ENCODE measurements at regions not wholly inside any gene's neighbourhood (a gene's known extent, or its start where the extent isn't known, plus 50 kb on each side); places are given as distances from the start of the nearest gene placed in this dataset.

DNA sequence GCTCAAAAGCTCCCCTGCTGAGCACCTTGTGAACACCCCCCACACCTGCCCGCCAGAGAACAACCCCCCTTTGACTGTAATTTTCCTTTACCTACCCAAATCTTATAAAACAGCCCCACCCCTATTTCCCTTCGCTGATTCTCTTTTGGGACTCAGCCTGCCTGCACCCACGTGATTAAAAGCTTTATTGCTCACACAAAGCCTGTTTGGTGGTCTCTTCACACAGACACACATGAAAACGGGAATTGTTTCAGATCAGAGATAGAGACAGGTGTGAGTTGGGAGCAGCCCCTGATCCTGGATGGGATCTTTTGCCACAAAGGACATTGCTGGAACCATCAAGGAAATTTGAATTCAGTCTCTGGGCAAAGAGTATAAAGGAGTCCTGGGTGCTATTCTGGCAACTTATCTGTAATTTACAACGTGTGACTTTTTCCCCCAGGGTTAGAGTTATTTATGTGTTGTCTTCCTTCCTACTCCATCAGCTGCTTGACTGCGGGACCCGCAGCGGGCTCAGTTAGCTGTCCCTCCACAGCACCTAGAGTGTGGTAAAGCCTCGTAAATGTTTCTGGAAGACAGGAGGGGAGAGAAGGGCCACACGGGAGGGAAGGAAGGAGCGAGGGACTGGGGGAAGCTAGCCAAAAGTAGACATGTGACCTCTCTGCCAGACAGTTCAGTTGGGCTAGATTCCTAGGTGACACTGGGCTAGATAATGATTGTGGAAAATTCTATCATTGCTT, 437.0 kb downstream of the ZNF608 start:
- no peak overlapping the region for H3K27ac ChIP-seq (ENCODE audit: low read depth, low read length)
- TF ChIP-seq SRF (IDR thresholded peaks at IDR 0.05; ENCODE audit: low read depth) (no peak), FOSL1 (IDR thresholded peaks at IDR 0.05; ENCODE audit: low read depth) (no peak), ZNF274 (IDR thresholded peaks at IDR 0.05; ENCODE audit: low read depth, low read length) (no peak), ELF1 (IDR thresholded peaks at IDR 0.05; ENCODE audit: borderline replicate concordance, low read depth) (no peak), SP1 (IDR thresholded peaks at IDR 0.05; ENCODE audit: low read depth) (no peak), SIN3A (IDR thresholded peaks at IDR 0.05; ENCODE audit: low read depth) (no peak), CEBPB (IDR thresholded peaks at IDR 0.05; ENCODE audit: low read depth) (no peak), JUND (IDR thresholded peaks at IDR 0.05) (no peak), CBX3 (IDR thresholded peaks at IDR 0.05; ENCODE audit: low read depth) (no peak), POLR2AphosphoS5 (IDR thresholded peaks at IDR 0.05; ENCODE audit: low read depth, low read length) (no peak), ZFX (IDR thresholded peaks at IDR 0.05) (no peak), EZH2 (IDR thresholded peaks at IDR 0.05) (no peak), YY1 (IDR thresholded peaks at IDR 0.05; ENCODE audit: extremely low read depth, insufficient replicate concordance, low read depth, low read length) (no peak), EGR1 (IDR thresholded peaks at IDR 0.05; ENCODE audit: low read depth) (no peak)
- TF ChIP-seq, protein P1, sequence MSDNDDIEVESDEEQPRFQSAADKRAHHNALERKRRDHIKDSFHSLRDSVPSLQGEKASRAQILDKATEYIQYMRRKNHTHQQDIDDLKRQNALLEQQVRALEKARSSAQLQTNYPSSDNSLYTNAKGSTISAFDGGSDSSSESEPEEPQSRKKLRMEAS (IDR thresholded peaks at IDR 0.05), result no peak
- TF ChIP-seq, protein P2, sequence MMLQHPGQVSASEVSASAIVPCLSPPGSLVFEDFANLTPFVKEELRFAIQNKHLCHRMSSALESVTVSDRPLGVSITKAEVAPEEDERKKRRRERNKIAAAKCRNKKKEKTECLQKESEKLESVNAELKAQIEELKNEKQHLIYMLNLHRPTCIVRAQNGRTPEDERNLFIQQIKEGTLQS (IDR thresholded peaks at IDR 0.05), result no peak
- TF ChIP-seq, protein P3, sequence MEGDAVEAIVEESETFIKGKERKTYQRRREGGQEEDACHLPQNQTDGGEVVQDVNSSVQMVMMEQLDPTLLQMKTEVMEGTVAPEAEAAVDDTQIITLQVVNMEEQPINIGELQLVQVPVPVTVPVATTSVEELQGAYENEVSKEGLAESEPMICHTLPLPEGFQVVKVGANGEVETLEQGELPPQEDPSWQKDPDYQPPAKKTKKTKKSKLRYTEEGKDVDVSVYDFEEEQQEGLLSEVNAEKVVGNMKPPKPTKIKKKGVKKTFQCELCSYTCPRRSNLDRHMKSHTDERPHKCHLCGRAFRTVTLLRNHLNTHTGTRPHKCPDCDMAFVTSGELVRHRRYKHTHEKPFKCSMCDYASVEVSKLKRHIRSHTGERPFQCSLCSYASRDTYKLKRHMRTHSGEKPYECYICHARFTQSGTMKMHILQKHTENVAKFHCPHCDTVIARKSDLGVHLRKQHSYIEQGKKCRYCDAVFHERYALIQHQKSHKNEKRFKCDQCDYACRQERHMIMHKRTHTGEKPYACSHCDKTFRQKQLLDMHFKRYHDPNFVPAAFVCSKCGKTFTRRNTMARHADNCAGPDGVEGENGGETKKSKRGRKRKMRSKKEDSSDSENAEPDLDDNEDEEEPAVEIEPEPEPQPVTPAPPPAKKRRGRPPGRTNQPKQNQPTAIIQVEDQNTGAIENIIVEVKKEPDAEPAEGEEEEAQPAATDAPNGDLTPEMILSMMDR (IDR thresholded peaks at IDR 0.05 in 2 of 3, conservative IDR thresholded peaks at IDR 0.05 in 1 of 3; ENCODE audit: borderline replicate concordance in 1 of 3, insufficient read depth in 1 of 3, low read depth in 2 of 3, low read length in 2 of 3), result no peak
- TF ChIP-seq, protein P4, sequence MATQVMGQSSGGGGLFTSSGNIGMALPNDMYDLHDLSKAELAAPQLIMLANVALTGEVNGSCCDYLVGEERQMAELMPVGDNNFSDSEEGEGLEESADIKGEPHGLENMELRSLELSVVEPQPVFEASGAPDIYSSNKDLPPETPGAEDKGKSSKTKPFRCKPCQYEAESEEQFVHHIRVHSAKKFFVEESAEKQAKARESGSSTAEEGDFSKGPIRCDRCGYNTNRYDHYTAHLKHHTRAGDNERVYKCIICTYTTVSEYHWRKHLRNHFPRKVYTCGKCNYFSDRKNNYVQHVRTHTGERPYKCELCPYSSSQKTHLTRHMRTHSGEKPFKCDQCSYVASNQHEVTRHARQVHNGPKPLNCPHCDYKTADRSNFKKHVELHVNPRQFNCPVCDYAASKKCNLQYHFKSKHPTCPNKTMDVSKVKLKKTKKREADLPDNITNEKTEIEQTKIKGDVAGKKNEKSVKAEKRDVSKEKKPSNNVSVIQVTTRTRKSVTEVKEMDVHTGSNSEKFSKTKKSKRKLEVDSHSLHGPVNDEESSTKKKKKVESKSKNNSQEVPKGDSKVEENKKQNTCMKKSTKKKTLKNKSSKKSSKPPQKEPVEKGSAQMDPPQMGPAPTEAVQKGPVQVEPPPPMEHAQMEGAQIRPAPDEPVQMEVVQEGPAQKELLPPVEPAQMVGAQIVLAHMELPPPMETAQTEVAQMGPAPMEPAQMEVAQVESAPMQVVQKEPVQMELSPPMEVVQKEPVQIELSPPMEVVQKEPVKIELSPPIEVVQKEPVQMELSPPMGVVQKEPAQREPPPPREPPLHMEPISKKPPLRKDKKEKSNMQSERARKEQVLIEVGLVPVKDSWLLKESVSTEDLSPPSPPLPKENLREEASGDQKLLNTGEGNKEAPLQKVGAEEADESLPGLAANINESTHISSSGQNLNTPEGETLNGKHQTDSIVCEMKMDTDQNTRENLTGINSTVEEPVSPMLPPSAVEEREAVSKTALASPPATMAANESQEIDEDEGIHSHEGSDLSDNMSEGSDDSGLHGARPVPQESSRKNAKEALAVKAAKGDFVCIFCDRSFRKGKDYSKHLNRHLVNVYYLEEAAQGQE (IDR thresholded peaks at IDR 0.05; ENCODE audit: low read depth), result no peak
- TF ChIP-seq, protein P5, sequence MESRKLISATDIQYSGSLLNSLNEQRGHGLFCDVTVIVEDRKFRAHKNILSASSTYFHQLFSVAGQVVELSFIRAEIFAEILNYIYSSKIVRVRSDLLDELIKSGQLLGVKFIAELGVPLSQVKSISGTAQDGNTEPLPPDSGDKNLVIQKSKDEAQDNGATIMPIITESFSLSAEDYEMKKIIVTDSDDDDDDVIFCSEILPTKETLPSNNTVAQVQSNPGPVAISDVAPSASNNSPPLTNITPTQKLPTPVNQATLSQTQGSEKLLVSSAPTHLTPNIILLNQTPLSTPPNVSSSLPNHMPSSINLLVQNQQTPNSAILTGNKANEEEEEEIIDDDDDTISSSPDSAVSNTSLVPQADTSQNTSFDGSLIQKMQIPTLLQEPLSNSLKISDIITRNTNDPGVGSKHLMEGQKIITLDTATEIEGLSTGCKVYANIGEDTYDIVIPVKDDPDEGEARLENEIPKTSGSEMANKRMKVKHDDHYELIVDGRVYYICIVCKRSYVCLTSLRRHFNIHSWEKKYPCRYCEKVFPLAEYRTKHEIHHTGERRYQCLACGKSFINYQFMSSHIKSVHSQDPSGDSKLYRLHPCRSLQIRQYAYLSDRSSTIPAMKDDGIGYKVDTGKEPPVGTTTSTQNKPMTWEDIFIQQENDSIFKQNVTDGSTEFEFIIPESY (IDR thresholded peaks at IDR 0.05; ENCODE audit: extremely low read depth, insufficient replicate concordance, low read length), result no peak
- no peaks in the 10 kb centered on the region for H3K9me2 ChIP-seq (ENCODE audit: insufficient read depth)
- H3K9ac ChIP-seq (ENCODE audit: low read length), result no peak overlapping the region
- H3K9me3 ChIP-seq (ENCODE audit: control insufficient read depth in 1 of 2, insufficient read depth in 1 of 2, low read depth in 1 of 2, low read length in 2 of 2), result no peaks in the 10 kb centered on the region
- H3K4me2 ChIP-seq (ENCODE audit: low read length), result no peak overlapping the region
- no peaks in the 10 kb centered on the region for H3K79me2 ChIP-seq (ENCODE audit: insufficient read depth, low read length)
- no peak for DNase-seq (ENCODE audit: low read depth, low spot score)
- H4K20me1 ChIP-seq (ENCODE audit: insufficient read depth), result no peaks in the 10 kb centered on the region
- CTCF ChIA-PET, result no interaction called here
- no peak overlapping the region for H2AFZ ChIP-seq (ENCODE audit: low read depth, low read length, poor library complexity, severe bottlenecking)
- no peaks in the 10 kb centered on the region for H3K36me3 ChIP-seq (ENCODE audit: control insufficient read depth in 1 of 2, insufficient read depth in 2 of 2, low read length in 2 of 2)
- no peaks in the 10 kb centered on the region for H3K27me3 ChIP-seq (ENCODE audit: insufficient read depth, low read length)
- POLR2A ChIA-PET, result no interaction called here
- H3K4me1 ChIP-seq (ENCODE audit: control insufficient read depth in 1 of 2, insufficient read depth in 2 of 2, low read length in 2 of 2), result no peaks in the 10 kb centered on the region
- RAD21 ChIA-PET (ENCODE audit: low non-redundant PET in 1 of 2, low total read pairs in 2 of 2, uncharacterized antibody in 2 of 2, unreplicated experiment in 2 of 2), result no interaction called here
- intact Hi-C loops (cut with micrococcal nuclease), result no loop called here
- BruUV-seq (replicated peaks), result no TSS peak
- H3K4me3 ChIP-seq (replicated peaks in 1 of 2; ENCODE audit: low read depth in 1 of 2, low read length in 2 of 2), result no peak overlapping the region
- no peak for ATAC-seq

Measured in HCT116 (cell line).